IMR-90 (cell line): ENCODE measurements at regions not wholly inside any gene's neighbourhood (a gene's known extent, or its start where the extent isn't known, plus 50 kb on each side); places are given as distances from the start of the nearest gene placed in this dataset.

Experiments used
- ATAC-seq: fragments of 200-7000 bp; cut with Tn5 transposase; 2 replicates; pipeline ENCODE4 v1.9.1; 2020; ENCODE audit warnings: low read depth, mild to moderate bottlenecking, moderate library complexity
- BruUV-seq: library from RNA; stranded (reverse); fragments of 400-500 nt; replicated peaks from 2 replicates; lab custom pipeline; 2021; lab: Mats Ljungman, UMichigan
- CTCF ChIA-PET: fragments of 300-600 bp; formaldehyde crosslinking; extraction: SDS; loops from one replicate; lab custom pipeline; 2021; ENCODE audit warnings: antibody characterized with exemption; lab: Yijun Ruan, JAX
- POLR2A ChIA-PET: fragments of 300-600 bp; sonication (Branson Sonifier 250); formaldehyde crosslinking; loops from one replicate; lab custom pipeline; 2022; ENCODE audit warnings: antibody characterized with exemption; ENCODE audit not compliant: unreplicated experiment; lab: Charles Lee
- DNase-seq: peaks from one replicate; pipeline ENCODE4 v3.0.0; 2013
- H2AFZ ChIP-seq: replicated peaks from 2 replicates; pipeline ENCODE3; 2013; ENCODE audit warnings: low read length, mild to moderate bottlenecking; ENCODE audit not compliant: poor library complexity
- H2AK5ac ChIP-seq: 2 replicates; pipeline ENCODE4 v1.6.1; 2013; ENCODE audit warnings: low read depth, low read length, inconsistent platforms
- H2AK9ac ChIP-seq: replicated peaks from 2 replicates; pipeline ENCODE3; 2013; ENCODE audit warnings: mild to moderate bottlenecking, low read depth, low read length, moderate library complexity; ENCODE audit not compliant: poor library complexity
- H2BK120ac ChIP-seq: 2 replicates; pipeline ENCODE4 v1.6.1; 2013; ENCODE audit warnings: low read depth, low read length, inconsistent platforms
- H2BK15ac ChIP-seq: 3 replicates; pipeline ENCODE4 v1.6.1; 2013; ENCODE audit warnings: low read depth, low read length, inconsistent platforms
- H2BK20ac ChIP-seq: 2 replicates; pipeline ENCODE4 v1.6.1; 2013; ENCODE audit warnings: low read depth, mild to moderate bottlenecking, inconsistent platforms, low read length, moderate library complexity
- H2BK5ac ChIP-seq: 2 replicates; pipeline ENCODE4 v1.6.1; 2013; ENCODE audit warnings: mild to moderate bottlenecking, low read depth, low read length, inconsistent platforms; ENCODE audit not compliant: poor library complexity, severe bottlenecking
- H3K14ac ChIP-seq: replicated peaks from 2 replicates; pipeline ENCODE4 v1.6.1; 2013; ENCODE audit warnings: low read depth, low read length, inconsistent platforms
- H3K18ac ChIP-seq: 2 replicates; pipeline ENCODE4 v1.6.1; 2013; ENCODE audit warnings: low read depth, low read length, control low read depth
- H3K23ac ChIP-seq: 2 replicates; pipeline ENCODE4 v1.6.1; 2013; ENCODE audit warnings: low read depth, low read length, inconsistent platforms
- H3K27ac ChIP-seq: 2 replicates; pipeline ENCODE4 v1.5.1; 2013; ENCODE audit warnings: mild to moderate bottlenecking, control low read depth, low read length; ENCODE audit not compliant: insufficient read depth
- H3K27me3 ChIP-seq: 2 replicates; pipeline ENCODE4 v1.6.1; 2013; ENCODE audit warnings: low read length; ENCODE audit not compliant: control insufficient read depth, insufficient read depth
- H3K36me3 ChIP-seq: 2 replicates; pipeline ENCODE4 v1.6.1; 2013; ENCODE audit warnings: low read length, mixed read lengths; ENCODE audit not compliant: control insufficient read depth, insufficient read depth
- H3K4ac ChIP-seq: 2 replicates; pipeline ENCODE4 v1.6.1; 2013; ENCODE audit warnings: low read depth, low read length, inconsistent platforms
- H3K4me1 ChIP-seq: 2 replicates; pipeline ENCODE4 v1.6.1; 2013; ENCODE audit warnings: low read length, mixed read lengths; ENCODE audit not compliant: control insufficient read depth, insufficient read depth
- H3K4me2 ChIP-seq: 2 replicates; pipeline ENCODE4 v1.6.1; 2013; ENCODE audit warnings: low read depth, mild to moderate bottlenecking, control low read depth, low read length, moderate library complexity
- H3K4me3 ChIP-seq: 2 replicates; pipeline ENCODE4 v1.5.1; 2013; ENCODE audit warnings: low read depth, mild to moderate bottlenecking, control low read depth, low read length, moderate library complexity; ENCODE audit not compliant: insufficient read depth
- H3K56ac ChIP-seq: 2 replicates; pipeline ENCODE4 v1.6.1; 2013; ENCODE audit warnings: low read length, inconsistent platforms; ENCODE audit not compliant: insufficient read depth; ENCODE audit errors: extremely low read depth
- H3K79me1 ChIP-seq, 2 experiments: 2 replicates each; pipeline ENCODE4 v1.6.1; 2013; ENCODE audit warnings: low read length in 2 of 2, inconsistent platforms in 1 of 2, low read depth in 1 of 2
- H3K9ac ChIP-seq: 2 replicates; pipeline ENCODE4 v1.6.1; 2013; ENCODE audit warnings: low read depth, low read length, control low read depth
- H3K9me1 ChIP-seq: 2 replicates; pipeline ENCODE4 v1.6.1; 2013; ENCODE audit warnings: low read length, inconsistent platforms; ENCODE audit not compliant: insufficient read depth
- H3K9me3 ChIP-seq: 2 replicates; pipeline ENCODE4 v1.6.1; 2013; ENCODE audit warnings: low read length; ENCODE audit not compliant: control insufficient read depth, insufficient read depth
- H4K20me1 ChIP-seq: 2 replicates; pipeline ENCODE4 v1.6.1; 2013; ENCODE audit warnings: low read length, inconsistent platforms; ENCODE audit not compliant: insufficient read depth
- H4K5ac ChIP-seq: 2 replicates; pipeline ENCODE4 v1.6.1; 2013; ENCODE audit warnings: mild to moderate bottlenecking, low read depth, low read length, control low read depth
- H4K8ac ChIP-seq, 2 experiments: 2 replicates each; pipeline ENCODE4 v1.6.1; 2013; ENCODE audit warnings: low read depth in 2 of 2, low read length in 2 of 2, control low read depth in 1 of 2, inconsistent platforms in 1 of 2
- H4K91ac ChIP-seq: 2 replicates; pipeline ENCODE4 v1.6.1; 2013; ENCODE audit warnings: low read depth, low read length, inconsistent platforms; ENCODE audit not compliant: insufficient read depth
- BHLHE40 ChIP-seq: fragments of 150-350 bp; IDR thresholded peaks from 2 replicates; pipeline ENCODE4 v1.6.1; 2016; ENCODE audit warnings: mild to moderate bottlenecking, low read depth, low read length
- CHD1 ChIP-seq: IDR thresholded peaks from 2 replicates; pipeline ENCODE4 v1.6.1; 2012; ENCODE audit warnings: low read depth, low read length, improper control_type of control experiment
- FOS ChIP-seq: fragments of 150-350 bp; IDR thresholded peaks from 2 replicates; pipeline ENCODE4 v1.6.1; 2016; ENCODE audit warnings: low read depth, low read length
- MAZ ChIP-seq: IDR thresholded peaks from 2 replicates; pipeline ENCODE4 v1.6.1; 2012; ENCODE audit warnings: low read depth, mild to moderate bottlenecking, low read length, improper control_type of control experiment, moderate library complexity, borderline replicate concordance
- RFX5 ChIP-seq: IDR thresholded peaks from 2 replicates; pipeline ENCODE4 v1.8.0; 2012; ENCODE audit warnings: low read depth, mild to moderate bottlenecking, low read length, moderate library complexity
- SMC3 ChIP-seq: fragments of 150-350 bp; IDR thresholded peaks from 2 replicates; pipeline ENCODE4 v1.6.1; 2016; ENCODE audit warnings: low read depth, mild to moderate bottlenecking, antibody characterized with exemption, low read length, moderate library complexity
- WGBS, 2 experiments: methylation state at CpG; one replicate each; pipeline versions ENCODE4 v1.1.5 to v1.1.7; 2013; ENCODE audit warnings: missing lambda C conversion rate in 2 of 2; ENCODE audit not compliant: insufficient read length in 1 of 2; ENCODE audit errors: extremely low coverage in 2 of 2; 5-methylcytosine and 5-hydroxymethylcytosine counted together
- dilution Hi-C: fragments of 300-500 bp; cut with HindIII; formaldehyde crosslinking; loops from one replicate; pipeline ENCODE4 v1.14.3; 2018; ENCODE audit warnings: low sequenced_read_pairs; ENCODE audit not compliant: unreplicated experiment
- in situ Hi-C: fragments of 300-500 bp; cut with MboI; formaldehyde crosslinking; loops from 3 replicates; pipeline ENCODE4 v1.14.3; 2019; ENCODE audit warnings: low sequenced_read_pairs, inconsistent platforms, mixed read lengths
- intact Hi-C: fragments of 100-400 bp; cut with micrococcal nuclease; formaldehyde crosslinking; loops from 2 replicates; pipeline ENCODE4 v1.10.0; 2022
- TF ChIP-seq, protein P1 (sequence below): fragments of 150-350 bp; IDR thresholded peaks from 2 replicates; pipeline ENCODE4 v1.6.1; 2016; ENCODE audit warnings: low read depth, mild to moderate bottlenecking, low read length, moderate library complexity, borderline replicate concordance
- TF ChIP-seq, protein P2 (sequence below): fragments of 150-350 bp; IDR thresholded peaks from 2 replicates; pipeline ENCODE4 v1.6.1; 2017; ENCODE audit warnings: mild to moderate bottlenecking, antibody characterized with exemption, low read length, low read depth

DNA sequence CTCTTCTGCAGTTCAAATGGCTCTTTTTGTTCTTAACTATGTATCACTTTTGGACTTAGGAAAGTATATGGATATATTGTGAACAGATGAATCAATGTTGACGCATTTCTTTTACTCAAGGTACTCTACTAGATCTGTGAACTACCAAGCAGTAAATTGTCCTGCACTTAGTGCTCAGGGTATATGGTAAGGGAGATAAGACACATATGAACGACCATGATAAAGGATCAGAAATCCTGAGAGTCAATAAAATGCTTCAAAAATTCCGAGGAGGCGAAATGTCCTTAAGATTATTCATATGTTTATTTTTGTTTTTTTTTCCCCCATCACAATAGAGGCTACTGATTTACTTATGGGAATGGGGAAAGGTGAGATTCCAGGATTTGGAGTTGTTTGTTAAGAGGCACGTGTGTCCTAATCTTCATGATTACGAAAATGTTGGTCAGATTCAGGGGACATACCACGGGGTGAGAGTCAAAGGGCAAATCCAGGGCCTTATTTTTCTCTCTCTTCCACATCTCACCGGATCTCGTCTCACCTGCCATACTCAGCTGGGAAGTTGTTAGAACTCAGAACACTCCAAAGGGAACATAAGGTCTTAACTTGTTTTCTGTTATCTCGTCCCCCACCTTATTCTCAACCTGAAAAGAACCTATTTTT, 475.1 kb upstream of the TBL1XR1 start:
- H2AFZ ChIP-seq: no peak overlapping the region
- in situ Hi-C loops (no loop called here), dilution Hi-C loops (no loop called here), intact Hi-C loops (loop anchor here (5.0 kb wide), 2 partner anchors 235 to 710 kb away; no protein-coding TSS in a partner anchor)
- peak overlapping the region; percentile 91; the same call in 1 of the 2 replicates for H4K5ac ChIP-seq
- peak overlapping the region; percentile 0; the same call in 1 of the 2 replicates for H3K14ac ChIP-seq
- H3K23ac ChIP-seq: no peak overlapping the region
- H2BK15ac ChIP-seq: 0 out of 3 replicates have a peak overlapping the region, but pooled peaks have one; percentile 7
- H3K4me3 ChIP-seq: no peak overlapping the region
- H4K91ac ChIP-seq: no peak overlapping the region; the same call in 1 of the 2 replicates
- 100% methylated on average over 1 of the region's 10 CpGs; no CpG with 5 or more reads in 1 of the 2 experiments for WGBS, 2 experiments
- TF ChIP-seq, protein P1, sequence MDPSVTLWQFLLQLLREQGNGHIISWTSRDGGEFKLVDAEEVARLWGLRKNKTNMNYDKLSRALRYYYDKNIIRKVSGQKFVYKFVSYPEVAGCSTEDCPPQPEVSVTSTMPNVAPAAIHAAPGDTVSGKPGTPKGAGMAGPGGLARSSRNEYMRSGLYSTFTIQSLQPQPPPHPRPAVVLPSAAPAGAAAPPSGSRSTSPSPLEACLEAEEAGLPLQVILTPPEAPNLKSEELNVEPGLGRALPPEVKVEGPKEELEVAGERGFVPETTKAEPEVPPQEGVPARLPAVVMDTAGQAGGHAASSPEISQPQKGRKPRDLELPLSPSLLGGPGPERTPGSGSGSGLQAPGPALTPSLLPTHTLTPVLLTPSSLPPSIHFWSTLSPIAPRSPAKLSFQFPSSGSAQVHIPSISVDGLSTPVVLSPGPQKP: no peak
- TF ChIP-seq MAZ: no peak
- TF ChIP-seq FOS: no peak
- no peak for TF ChIP-seq BHLHE40
- TF ChIP-seq, protein P2, sequence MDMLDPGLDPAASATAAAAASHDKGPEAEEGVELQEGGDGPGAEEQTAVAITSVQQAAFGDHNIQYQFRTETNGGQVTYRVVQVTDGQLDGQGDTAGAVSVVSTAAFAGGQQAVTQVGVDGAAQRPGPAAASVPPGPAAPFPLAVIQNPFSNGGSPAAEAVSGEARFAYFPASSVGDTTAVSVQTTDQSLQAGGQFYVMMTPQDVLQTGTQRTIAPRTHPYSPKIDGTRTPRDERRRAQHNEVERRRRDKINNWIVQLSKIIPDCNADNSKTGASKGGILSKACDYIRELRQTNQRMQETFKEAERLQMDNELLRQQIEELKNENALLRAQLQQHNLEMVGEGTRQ: no peak
- no peak for TF ChIP-seq SMC3
- TF ChIP-seq CHD1: no peak
- no peak for TF ChIP-seq RFX5
- BruUV-seq: no TSS peak
- H2BK5ac ChIP-seq: no peak overlapping the region
- no peak overlapping the region for H3K4me2 ChIP-seq
- no peaks in the 10 kb centered on the region for H3K36me3 ChIP-seq
- no peaks in the 10 kb centered on the region for H3K27me3 ChIP-seq
- H3K9me3 ChIP-seq: no peaks in the 10 kb centered on the region
- peaks cover 4% of the 10 kb centered on the region; the same call in 1 of the 2 replicates for H3K9me1 ChIP-seq
- H3K18ac ChIP-seq: peak overlapping the region; percentile 87
- peak overlapping the region; percentile 41; the same call in 1 of the 2 replicates for H2BK20ac ChIP-seq
- peaks cover 12% of the 10 kb centered on the region for H3K4me1 ChIP-seq
- no peak overlapping the region for H2AK5ac ChIP-seq
- no peaks in the 10 kb centered on the region for H3K79me1 ChIP-seq
- H3K9ac ChIP-seq: no peak overlapping the region
- no peak overlapping the region; the same call in 1 of the 2 replicates for H3K27ac ChIP-seq
- H4K20me1 ChIP-seq: no peaks in the 10 kb centered on the region
- POLR2A ChIA-PET: no interaction called here
- 0 out of 2 replicates have a peak overlapping the region, but pooled peaks have one; percentile 32 for H3K4ac ChIP-seq
- CTCF ChIA-PET: interaction anchor here (1.2 kb wide), 1 partner anchor 22 kb away, joined by 3 read pairs; no protein-coding TSS in a partner anchor
- peak overlapping the region in 1 of 2 experiments; percentile 32; a peak in 1 of 4 replicates for H4K8ac ChIP-seq
- DNase-seq (no peak), ATAC-seq (no peak)
- H3K56ac ChIP-seq: no peak overlapping the region
- no peak overlapping the region; the same call in none of the 2 replicates for H2BK120ac ChIP-seq
- no peak overlapping the region for H2AK9ac ChIP-seq
